ENCODE measurements at regions not wholly inside any gene's neighbourhood (a gene's known extent, or its start where the extent isn't known, plus 50 kb on each side); places are given as distances from the start of the nearest gene placed in this dataset.

GRCh38 chr6:144662812-144663365 lies 377.8 kb downstream of the UTRN start:
- TF ChIP-seq POLR2A (IDR thresholded peaks at IDR 0.05) (no peak), CTCF (IDR thresholded peaks at IDR 0.05) (no peak)
